ENCODE measurements at regions not wholly inside any gene's neighbourhood (a gene's known extent, or its start where the extent isn't known, plus 50 kb on each side); places are given as distances from the start of the nearest gene placed in this dataset.
"Not testable (repeated sequence)": the region's sequence is repeated elsewhere in the genome, so short reads cannot be mapped to it uniquely, and the experiment has no call there.

DNA sequence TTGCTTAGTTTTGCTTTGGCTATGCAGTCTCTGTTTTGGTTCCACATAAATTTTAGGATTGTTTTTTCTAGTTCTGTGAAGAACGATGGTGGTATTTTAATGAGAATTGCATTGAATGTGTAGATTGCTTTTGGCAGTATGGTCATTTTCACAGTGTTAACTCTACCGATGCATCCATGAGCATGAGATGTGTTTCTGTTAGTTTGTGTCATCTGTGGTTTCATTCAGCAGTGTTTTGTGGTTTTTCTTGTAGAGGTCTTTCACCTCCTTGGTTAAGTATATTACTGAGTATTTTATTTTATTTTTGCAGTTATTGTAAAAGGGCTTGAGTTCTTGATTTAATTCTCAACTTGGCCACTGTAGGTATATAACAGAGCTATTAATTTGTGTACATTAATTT lies 78.2 kb upstream of the ZNF92 start:
- Histone ChIP-seq H3K4me3 (ENCODE audit: low read depth in 2 of 2, low read length in 2 of 2) (no peak overlapping the region), H3K9me3 (ENCODE audit: control insufficient read depth, insufficient read depth, low read depth, low read length) (no peaks in the 10 kb centered on the region), H3K4me1 (ENCODE audit: control insufficient read depth, insufficient read depth, low read length) (no peaks in the 10 kb centered on the region), H3K36me3 (ENCODE audit: control insufficient read depth, insufficient read depth, low read length) (no peaks in the 10 kb centered on the region), H3K27ac (ENCODE audit: low read length) (no peak overlapping the region), H3K27me3 (ENCODE audit: control insufficient read depth, insufficient read depth, low read length) (0 out of 2 replicates have a peak, but pooled peaks cover 2% of the 10 kb centered on the region)
- intact Hi-C loops (cut with micrococcal nuclease; ENCODE audit: unreplicated experiment) (no loop called here), in situ Hi-C loops (cut with HindIII; ENCODE audit: low pct_unique_long_range_greater_than_20kb, low sequenced_read_pairs) (no loop called here)
- POLR2A ChIA-PET, result no interaction called here
- DNase-seq (ENCODE audit: low read depth, low spot score) (no peak), ATAC-seq (no peak)
- CTCF ChIA-PET, result no interaction called here
- TF ChIP-seq, protein P1, sequence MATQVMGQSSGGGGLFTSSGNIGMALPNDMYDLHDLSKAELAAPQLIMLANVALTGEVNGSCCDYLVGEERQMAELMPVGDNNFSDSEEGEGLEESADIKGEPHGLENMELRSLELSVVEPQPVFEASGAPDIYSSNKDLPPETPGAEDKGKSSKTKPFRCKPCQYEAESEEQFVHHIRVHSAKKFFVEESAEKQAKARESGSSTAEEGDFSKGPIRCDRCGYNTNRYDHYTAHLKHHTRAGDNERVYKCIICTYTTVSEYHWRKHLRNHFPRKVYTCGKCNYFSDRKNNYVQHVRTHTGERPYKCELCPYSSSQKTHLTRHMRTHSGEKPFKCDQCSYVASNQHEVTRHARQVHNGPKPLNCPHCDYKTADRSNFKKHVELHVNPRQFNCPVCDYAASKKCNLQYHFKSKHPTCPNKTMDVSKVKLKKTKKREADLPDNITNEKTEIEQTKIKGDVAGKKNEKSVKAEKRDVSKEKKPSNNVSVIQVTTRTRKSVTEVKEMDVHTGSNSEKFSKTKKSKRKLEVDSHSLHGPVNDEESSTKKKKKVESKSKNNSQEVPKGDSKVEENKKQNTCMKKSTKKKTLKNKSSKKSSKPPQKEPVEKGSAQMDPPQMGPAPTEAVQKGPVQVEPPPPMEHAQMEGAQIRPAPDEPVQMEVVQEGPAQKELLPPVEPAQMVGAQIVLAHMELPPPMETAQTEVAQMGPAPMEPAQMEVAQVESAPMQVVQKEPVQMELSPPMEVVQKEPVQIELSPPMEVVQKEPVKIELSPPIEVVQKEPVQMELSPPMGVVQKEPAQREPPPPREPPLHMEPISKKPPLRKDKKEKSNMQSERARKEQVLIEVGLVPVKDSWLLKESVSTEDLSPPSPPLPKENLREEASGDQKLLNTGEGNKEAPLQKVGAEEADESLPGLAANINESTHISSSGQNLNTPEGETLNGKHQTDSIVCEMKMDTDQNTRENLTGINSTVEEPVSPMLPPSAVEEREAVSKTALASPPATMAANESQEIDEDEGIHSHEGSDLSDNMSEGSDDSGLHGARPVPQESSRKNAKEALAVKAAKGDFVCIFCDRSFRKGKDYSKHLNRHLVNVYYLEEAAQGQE (IDR thresholded peaks at IDR 0.05; ENCODE audit: insufficient read depth in 1 of 2, low read depth in 2 of 2, low read length in 1 of 2), result no peak
- TF ChIP-seq TCF7L2 (IDR thresholded peaks at IDR 0.05; ENCODE audit: low read depth, low read length), result no peak
- TF ChIP-seq SIN3A (IDR thresholded peaks at IDR 0.05; ENCODE audit: borderline replicate concordance, insufficient read depth, low read depth, low read length), result no peak
- no peak for TF ChIP-seq POLR2AphosphoS5 (IDR thresholded peaks at IDR 0.05; ENCODE audit: low read depth, low read length)
- TF ChIP-seq, protein P2, sequence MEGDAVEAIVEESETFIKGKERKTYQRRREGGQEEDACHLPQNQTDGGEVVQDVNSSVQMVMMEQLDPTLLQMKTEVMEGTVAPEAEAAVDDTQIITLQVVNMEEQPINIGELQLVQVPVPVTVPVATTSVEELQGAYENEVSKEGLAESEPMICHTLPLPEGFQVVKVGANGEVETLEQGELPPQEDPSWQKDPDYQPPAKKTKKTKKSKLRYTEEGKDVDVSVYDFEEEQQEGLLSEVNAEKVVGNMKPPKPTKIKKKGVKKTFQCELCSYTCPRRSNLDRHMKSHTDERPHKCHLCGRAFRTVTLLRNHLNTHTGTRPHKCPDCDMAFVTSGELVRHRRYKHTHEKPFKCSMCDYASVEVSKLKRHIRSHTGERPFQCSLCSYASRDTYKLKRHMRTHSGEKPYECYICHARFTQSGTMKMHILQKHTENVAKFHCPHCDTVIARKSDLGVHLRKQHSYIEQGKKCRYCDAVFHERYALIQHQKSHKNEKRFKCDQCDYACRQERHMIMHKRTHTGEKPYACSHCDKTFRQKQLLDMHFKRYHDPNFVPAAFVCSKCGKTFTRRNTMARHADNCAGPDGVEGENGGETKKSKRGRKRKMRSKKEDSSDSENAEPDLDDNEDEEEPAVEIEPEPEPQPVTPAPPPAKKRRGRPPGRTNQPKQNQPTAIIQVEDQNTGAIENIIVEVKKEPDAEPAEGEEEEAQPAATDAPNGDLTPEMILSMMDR (IDR thresholded peaks at IDR 0.05), result no peak
- no TSS peak for BruUV-seq (replicated peaks)

DNA sequence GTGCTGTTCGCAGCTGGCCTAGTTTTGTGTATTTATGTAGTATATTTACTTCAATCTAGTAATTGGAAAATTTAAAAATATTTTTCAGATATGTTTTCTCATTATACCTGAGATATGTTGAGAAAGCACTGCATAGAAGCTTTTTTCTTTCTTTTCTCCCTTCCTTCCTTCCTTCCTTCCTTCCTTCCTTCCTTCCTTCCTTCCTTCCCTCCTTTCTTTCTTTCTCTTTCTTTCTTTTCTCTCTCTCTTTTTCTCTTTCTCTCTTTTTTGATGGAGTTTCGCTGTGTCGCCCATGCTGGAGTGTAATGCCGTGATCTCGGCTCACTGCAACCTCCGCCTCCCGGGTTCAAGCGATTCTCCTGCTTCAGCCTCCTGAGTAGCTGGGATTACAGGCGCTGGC lies 83.3 kb upstream of the ZNF92 start:
- H3K4me3 ChIP-seq (ENCODE audit: low read depth in 2 of 2, low read length in 2 of 2); CTCF ChIA-PET; H3K27me3 ChIP-seq (ENCODE audit: control insufficient read depth, insufficient read depth, low read length); H3K4me1 ChIP-seq (ENCODE audit: control insufficient read depth, insufficient read depth, low read length); DNase-seq (ENCODE audit: low read depth, low spot score); H3K27ac ChIP-seq (ENCODE audit: low read length); BruUV-seq (replicated peaks); ATAC-seq; POLR2A ChIA-PET; intact Hi-C loops (cut with micrococcal nuclease; ENCODE audit: unreplicated experiment); H3K36me3 ChIP-seq (ENCODE audit: control insufficient read depth, insufficient read depth, low read length); H3K9me3 ChIP-seq (ENCODE audit: control insufficient read depth, insufficient read depth, low read depth, low read length); in situ Hi-C loops (cut with HindIII; ENCODE audit: low pct_unique_long_range_greater_than_20kb, low sequenced_read_pairs): not testable (repeated sequence)

DNA sequence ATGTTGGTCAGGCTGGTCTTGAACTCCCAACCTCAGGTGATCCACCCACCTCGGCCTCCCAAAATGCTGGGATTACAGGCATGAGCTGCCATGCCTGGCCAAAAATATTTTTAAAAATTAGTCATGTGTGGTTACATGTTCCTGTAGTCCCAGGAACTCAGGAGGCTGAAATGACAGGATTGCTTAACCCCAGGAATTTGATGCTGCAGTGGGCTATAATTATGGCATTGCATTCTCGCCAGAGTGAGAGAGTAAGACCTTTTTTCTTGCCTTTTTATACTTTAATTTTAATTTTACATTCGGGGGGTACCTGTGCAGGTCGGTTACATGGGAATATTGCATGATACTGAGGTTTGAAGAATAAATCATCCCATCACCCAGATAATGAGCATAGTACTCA lies 86.6 kb upstream of the ZNF92 start:
- POLR2A ChIA-PET, result interaction anchor here (0.8 kb wide), 1 partner anchor 73 kb away, joined by 5 read pairs; no protein-coding TSS in a partner anchor
- ATAC-seq, result no peak

More for the DNA sequence above, 86.6 kb upstream of the ZNF92 start:
- CTCF ChIA-PET, result no interaction called here
- no peaks in the 10 kb centered on the region for H3K4me1 ChIP-seq (ENCODE audit: control insufficient read depth, insufficient read depth, low read length)
- no peaks in the 10 kb centered on the region for H3K36me3 ChIP-seq (ENCODE audit: control insufficient read depth, insufficient read depth, low read length)
- no peak overlapping the region for H3K4me3 ChIP-seq (ENCODE audit: low read depth in 2 of 2, low read length in 2 of 2)
- DNase-seq (ENCODE audit: low read depth, low spot score), result no peak
- H3K27ac ChIP-seq (ENCODE audit: low read length), result no peak overlapping the region
- intact Hi-C loops (cut with micrococcal nuclease; ENCODE audit: unreplicated experiment) (no loop called here), in situ Hi-C loops (cut with HindIII; ENCODE audit: low pct_unique_long_range_greater_than_20kb, low sequenced_read_pairs) (no loop called here)
- no peaks in the 10 kb centered on the region for H3K27me3 ChIP-seq (ENCODE audit: control insufficient read depth, insufficient read depth, low read length)
- TF ChIP-seq TCF7L2 (IDR thresholded peaks at IDR 0.05; ENCODE audit: low read depth, low read length) (no peak), SIN3A (IDR thresholded peaks at IDR 0.05; ENCODE audit: borderline replicate concordance, insufficient read depth, low read depth, low read length) (no peak), POLR2AphosphoS5 (IDR thresholded peaks at IDR 0.05; ENCODE audit: low read depth, low read length) (no peak)
- TF ChIP-seq, protein P1 (IDR thresholded peaks at IDR 0.05; ENCODE audit: insufficient read depth in 1 of 2, low read depth in 2 of 2, low read length in 1 of 2), result no peak
- TF ChIP-seq, protein P2 (IDR thresholded peaks at IDR 0.05), result no peak
- BruUV-seq (replicated peaks), result no TSS peak
- no peaks in the 10 kb centered on the region for H3K9me3 ChIP-seq (ENCODE audit: control insufficient read depth, insufficient read depth, low read depth, low read length)
